Heart left ventricle (tissue), 16 donors: ENCODE measurements at regions not wholly inside any gene's neighbourhood (a gene's known extent, or its start where the extent isn't known, plus 50 kb on each side); places are given as distances from the start of the nearest gene placed in this dataset.

Experiments
- ATAC-seq, 4 donors: fragments of 200-7000 bp; cut with Tn5 transposase; one replicate each; pipeline ENCODE4 v1.9.1; 2020 to 2022; ENCODE audit warnings: moderate library complexity in 4 of 4, mild to moderate bottlenecking in 3 of 4, moderate number of reproducible peaks in 1 of 4
- DNase-seq, 5 donors: peaks; one replicate each; pipeline ENCODE4 v3.0.0-alpha.2; 2020
- H3K27ac ChIP-seq, 12 donors: fragments of 200-600 bp; sonication (generic) in 4 of 12; one replicate each; pipeline versions ENCODE4 v1.5.0 to v1.8.0; 2016 to 2022; ENCODE audit warnings: mild to moderate bottlenecking in 2 of 12
- H3K27me3 ChIP-seq, 9 donors: fragments of 200-600 bp; sonication (generic) in 2 of 9; one replicate each; pipeline versions ENCODE4 v1.5.1 to v1.8.0; 2016 to 2022; ENCODE audit warnings: mild to moderate bottlenecking in 3 of 9
- H3K36me3 ChIP-seq, 9 donors: fragments of 200-600 bp; sonication (generic) in 2 of 9; one replicate each; pipeline versions ENCODE4 v1.5.0 to v1.8.0; 2018 to 2022; ENCODE audit warnings: mild to moderate bottlenecking in 2 of 9
- H3K4me1 ChIP-seq, 12 donors: fragments of 200-600 bp; sonication (generic) in 4 of 12; one replicate each; pipeline versions ENCODE4 v1.5.0 to v1.8.0; 2016 to 2022; ENCODE audit warnings: mild to moderate bottlenecking in 3 of 12
- H3K4me3 ChIP-seq, 12 donors: fragments of 200-600 bp; sonication (generic) in 4 of 12; one replicate each; pipeline versions ENCODE4 v1.5.0 to v1.8.0; 2017 to 2022; ENCODE audit warnings: mild to moderate bottlenecking in 9 of 12, moderate library complexity in 4 of 12
- H3K9me3 ChIP-seq, 12 donors: fragments of 200-600 bp; sonication (generic) in 4 of 12; one replicate each; pipeline versions ENCODE4 v1.5.0 to v1.8.0; 2016 to 2022; ENCODE audit warnings: mild to moderate bottlenecking in 1 of 12
- CTCF ChIP-seq, 12 donors: fragments of 200-600 bp; sonication (generic) in 4 of 12; IDR thresholded peaks; one replicate each; pipeline versions ENCODE4 v1.5.0 to v1.8.0; 2018 to 2022; ENCODE audit warnings: antibody characterized with exemption in 12 of 12, mild to moderate bottlenecking in 5 of 12
- POLR2A ChIP-seq, 2 donors: fragments of 450-650 bp; IDR thresholded peaks; one replicate each; pipeline ENCODE4 v1.6.1; 2017; ENCODE audit warnings: antibody characterized with exemption in 2 of 2, mild to moderate bottlenecking in 2 of 2, moderate library complexity in 2 of 2
- WGBS, 4 donors: extraction: QIAGEN DNeasy Blood & Tissue Kit in 2 of 4; methylation state at CpG; one replicate each; pipeline versions ENCODE4 v1.1.5 to v1.1.7; 2013 to 2018; 5-methylcytosine and 5-hydroxymethylcytosine counted together
- intact Hi-C, 10 donors: fragments of 100-400 bp; cut with DNase I; formaldehyde crosslinking; loops; one replicate each; pipeline versions ENCODE4 v1.11.1 to v1.14.2; 2022
- donor health status: ischemic (EF 13 %, LVEDD 7.1; RV severe dilation, severe dysfunction).
- donor health status: healthy with polysubstance abuse.
- donor health status: DM: no; HTN: yes; CAD: no.
- donor health status: DM: no; HTN: no; CAD: no.
- donor health status: ischemic (EF 25% LVEDD 6.9; RV normal size, moderate dysfunction).
- donor health status: ischemic (EF 25% LVEDD 5.7; RV mildly dilated, moderate dysfunction).
- donor health status: healthy.
- donor health status: DM: yes; HTN: yes; CAD: no.
- donor health status: ischemic (EF 35%, LVEDD 5.7; RV mildly dilated, moderate dysfunction).
- donor health status: nonischemic (EF 11% LVEDD 7.7; RV severe dilation, severe dysfunction).
- donor health status: DM: yes; HTN: yes; CAD: no.
- donor health status: PGD.
- donor health status: ischemic (EF 29% LVEDD 5.4; RV normal size, mild dysfunction).
- donor health status: nonischemic (EF 23%, LVEDD 6.1; RV moderate dilation, normal function).

GRCh38 chr2:146465460-146465859 lies 1379.4 kb upstream of the ACVR2A start:
- Histone ChIP-seq H3K4me3 (no peak overlapping the region), H3K36me3 (no peaks in the 10 kb centered on the region), H3K4me1 (no peaks in the 10 kb centered on the region), H3K27ac (no peak overlapping the region), H3K9me3 (peaks cover 0 to 17% (median 0%) of the 10 kb centered on the region in 12 donors), H3K27me3 (no peaks in the 10 kb centered on the region)
- TF ChIP-seq POLR2A (IDR thresholded peaks at IDR 0.05), result no peak
- TF ChIP-seq CTCF (IDR thresholded peaks at IDR 0.05), result no peak
- no peak for DNase-seq
- intact Hi-C loops, result no loop called here
- peak in 1 of 4 donors; percentile 29 for ATAC-seq
- 84 to 92% (median 91%) methylated on average over 4 to 7 of the region's 7 CpGs for WGBS, 4 donors

GRCh38 chr2:146461068-146461467 lies 1383.8 kb upstream of the ACVR2A start:
- TF ChIP-seq POLR2A (IDR thresholded peaks at IDR 0.05) (no peak), CTCF (IDR thresholded peaks at IDR 0.05) (no peak)
- intact Hi-C loops, result no loop called here
- H3K36me3 ChIP-seq, result no peaks in the 10 kb centered on the region
- no peaks in the 10 kb centered on the region for H3K27me3 ChIP-seq
- H3K27ac ChIP-seq, result no peak overlapping the region
- no peak for ATAC-seq
- no peak for DNase-seq
- H3K9me3 ChIP-seq, result peaks cover 0 to 33% (median 6%) of the 10 kb centered on the region in 12 donors
- H3K4me3 ChIP-seq, result no peak overlapping the region
- H3K4me1 ChIP-seq, result no peaks in the 10 kb centered on the region

- TF ChIP-seq CTCF (IDR thresholded peaks at IDR 0.05), result no peak
- TF ChIP-seq POLR2A (IDR thresholded peaks at IDR 0.05), result no peak
- H3K4me1 ChIP-seq, result no peaks in the 10 kb centered on the region
- H3K36me3 ChIP-seq, result no peaks in the 10 kb centered on the region
- no peak overlapping the region for H3K27ac ChIP-seq
- no peaks in the 10 kb centered on the region for H3K27me3 ChIP-seq
- no peak for DNase-seq
- H3K9me3 ChIP-seq, result peaks cover 0 to 29% (median 6%) of the 10 kb centered on the region in 12 donors
- no peak for ATAC-seq
- intact Hi-C loops, result no loop called here
- H3K4me3 ChIP-seq, result no peak overlapping the region
Measured at GRCh38 chr2:146458585-146458984, 1386.2 kb upstream of the ACVR2A start.

GRCh38 chr2:146457221-146457620 lies 1387.6 kb upstream of the ACVR2A start:
- TF ChIP-seq POLR2A (IDR thresholded peaks at IDR 0.05) (no peak), CTCF (IDR thresholded peaks at IDR 0.05) (no peak)
- H3K4me3 ChIP-seq, result no peak overlapping the region
- intact Hi-C loops, result no loop called here

More at GRCh38 chr2:146457221-146457620, 1387.6 kb upstream of the ACVR2A start:
- no peaks in the 10 kb centered on the region for H3K4me1 ChIP-seq
- ATAC-seq, result no peak
- no peaks in the 10 kb centered on the region for H3K27me3 ChIP-seq
- H3K9me3 ChIP-seq, result peaks cover 0 to 29% (median 6%) of the 10 kb centered on the region in 12 donors
- H3K27ac ChIP-seq, result no peak overlapping the region
- WGBS, 4 donors, result 91 to 93% (median 93%) methylated on average over 4 of the region's 4 CpGs
- H3K36me3 ChIP-seq, result no peaks in the 10 kb centered on the region
- DNase-seq, result no peak
